Endothelial cell of umbilical vein (primary cell): ENCODE measurements at regions not wholly inside any gene's neighbourhood (a gene's known extent, or its start where the extent isn't known, plus 50 kb on each side); places are given as distances from the start of the nearest gene placed in this dataset.

ENCODE experiments used
- BruUV-seq: library from RNA; stranded (reverse); fragments of 400-500 nt; replicated peaks from 2 replicates; lab custom pipeline; 2021; lab: Mats Ljungman, UMichigan
- CTCF ChIA-PET: fragments of 300-600, 350-600 bp; sonication (Branson Sonifier 250); formaldehyde crosslinking; loops from one replicate; lab custom pipeline; 2021; ENCODE audit warnings: antibody characterized with exemption, inconsistent platforms; lab: Charles Lee
- POLR2A ChIA-PET: fragments of 300-600, 350-600 bp; sonication (Branson Sonifier 250); formaldehyde crosslinking; loops from one replicate; lab custom pipeline; 2021; ENCODE audit warnings: antibody characterized with exemption, inconsistent platforms; lab: Charles Lee
- DNase-seq: peaks from one replicate; pipeline ENCODE4 v3.0.0-alpha.2; 2011; ENCODE audit warnings: low read depth, low spot score
- FAIRE-seq: peaks from 2 replicates; lab custom pipeline; 2011; peaks lifted over from hg19 to GRCh38; lab: Jason Lieb, UNC
- H2AFZ ChIP-seq: 2 replicates; pipeline ENCODE4 v1.6.0; 2012; ENCODE audit warnings: low read depth, low read length, control low read depth, inconsistent platforms
- H3K27ac ChIP-seq: 2 replicates; pipeline ENCODE4 v1.5.1; 2011; ENCODE audit warnings: low read depth, mild to moderate bottlenecking, control low read depth, low read length, moderate library complexity; ENCODE audit not compliant: insufficient read depth
- H3K27me3 ChIP-seq, 2 experiments: 2 replicates each; pipeline versions ENCODE4 v1.6.0 to v1.6.1; 2011; ENCODE audit warnings: low read length in 2 of 2, mixed read lengths in 1 of 2; ENCODE audit not compliant: control insufficient read depth in 2 of 2, insufficient read depth in 2 of 2
- H3K36me3 ChIP-seq, 2 experiments: 2 replicates in 1 of 2; 3 replicates in 1 of 2; pipeline ENCODE4 v1.5.1; 2011; ENCODE audit warnings: low read length in 2 of 2, mild to moderate bottlenecking in 1 of 2, moderate library complexity in 1 of 2; ENCODE audit not compliant: control insufficient read depth in 2 of 2, insufficient read depth in 2 of 2; ENCODE audit errors: extremely low read depth in 1 of 2
- H3K4me1 ChIP-seq: 3 replicates; pipeline ENCODE4 v1.5.1; 2011; ENCODE audit warnings: mild to moderate bottlenecking, low read length; ENCODE audit not compliant: control insufficient read depth, insufficient read depth; ENCODE audit errors: extremely low read depth
- H3K4me2 ChIP-seq: 2 replicates; pipeline ENCODE4 v1.6.1; 2011; ENCODE audit warnings: low read length, control low read depth, mixed read lengths; ENCODE audit not compliant: insufficient read depth
- H3K4me3 ChIP-seq, 3 experiments: fragments of 200-600 bp in 1 of 3; sonication (generic), shearing (Covaris generic) in 1 of 3; replicated peaks in 1 of 3; 2 replicates each; pipeline ENCODE4 v1.5.1; 2011 to 2016; ENCODE audit warnings: control low read depth in 3 of 3, low read length in 3 of 3, mild to moderate bottlenecking in 2 of 3, inconsistent platforms in 1 of 3, low read depth in 1 of 3, moderate library complexity in 1 of 3; ENCODE audit not compliant: insufficient read depth in 1 of 3
- H3K79me2 ChIP-seq: 2 replicates; pipeline ENCODE4 v1.6.0; 2012; ENCODE audit warnings: low read length, inconsistent platforms; ENCODE audit not compliant: control insufficient read depth, insufficient read depth
- H3K9ac ChIP-seq: replicated peaks from 2 replicates; pipeline ENCODE3; 2011; ENCODE audit warnings: low read length, control low read depth; ENCODE audit not compliant: insufficient read depth; ENCODE audit errors: extremely low read depth
- H3K9me1 ChIP-seq: replicated peaks from 3 replicates; pipeline ENCODE4 v1.6.0; 2011; ENCODE audit warnings: mild to moderate bottlenecking, low read length; ENCODE audit not compliant: control insufficient read depth, insufficient read depth; ENCODE audit errors: extremely low read depth
- H3K9me3 ChIP-seq: replicated peaks from 2 replicates; pipeline ENCODE4 v1.5.1; 2012; ENCODE audit warnings: low read length, inconsistent platforms; ENCODE audit not compliant: control insufficient read depth, insufficient read depth
- H4K20me1 ChIP-seq: replicated peaks from 2 replicates; pipeline ENCODE3; 2011; ENCODE audit warnings: mild to moderate bottlenecking, low read length; ENCODE audit not compliant: control insufficient read depth, insufficient read depth; ENCODE audit errors: extremely low read depth
- CTCF ChIP-seq, 2 donors: IDR thresholded peaks; 1 replicate in 1 of 2; 2 replicates in 1 of 2; pipeline ENCODE4 v1.5.1; 2011; ENCODE audit warnings: low read length in 2 of 2, mild to moderate bottlenecking in 2 of 2, moderate library complexity in 2 of 2, control low read depth in 1 of 2, inconsistent platforms in 1 of 2, low read depth in 1 of 2; ENCODE audit not compliant: insufficient read depth in 1 of 2; ENCODE audit errors: extremely low read depth in 1 of 2
- EZH2 ChIP-seq: IDR thresholded peaks from 2 replicates; pipeline ENCODE4 v1.6.1; 2012; ENCODE audit warnings: borderline replicate concordance, low read depth, mild to moderate bottlenecking, moderate library complexity, low read length, inconsistent platforms; ENCODE audit not compliant: severe bottlenecking
- GATA2 ChIP-seq: IDR thresholded peaks from 2 replicates; pipeline ENCODE4 v1.7.0; 2011; ENCODE audit warnings: low read depth, mild to moderate bottlenecking, moderate library complexity, mixed read lengths, low read length; ENCODE audit not compliant: insufficient read length, insufficient read depth
- JUN ChIP-seq: IDR thresholded peaks from 2 replicates; pipeline ENCODE4 v1.6.1; 2011; ENCODE audit warnings: borderline replicate concordance, low read depth; ENCODE audit not compliant: insufficient read length, insufficient read depth
- POLR2A ChIP-seq: IDR thresholded peaks from 2 replicates; pipeline ENCODE4 v1.6.1; 2012; ENCODE audit warnings: low read depth, mild to moderate bottlenecking, control low read depth, low read length
- dilution Hi-C: fragments of 300-500 bp; cut with MboI; formaldehyde crosslinking; loops from one replicate; pipeline ENCODE4 v1.15.0; 2019; ENCODE audit warnings: low sequenced_read_pairs; ENCODE audit not compliant: extremely low pct_ligation_motif_present
- intact Hi-C: fragments of 100-400 bp; cut with micrococcal nuclease; formaldehyde crosslinking; loops from one replicate; pipeline ENCODE4 v1.10.0; 2022
- TF ChIP-seq, protein P1 (sequence below): IDR thresholded peaks from 2 replicates; pipeline ENCODE4 v1.6.1; 2011; ENCODE audit not compliant: insufficient read depth, insufficient read length

GRCh38 chr7:67593794-67594193 lies 597.2 kb downstream of the TYW1 start:
- intact Hi-C loops (no loop called here), dilution Hi-C loops (no loop called here)
- ChIA-PET CTCF (no interaction called here), POLR2A (no interaction called here)
- H3K27ac ChIP-seq, result no peak overlapping the region
- no peak overlapping the region for H3K4me3 ChIP-seq
- H3K4me2 ChIP-seq, result no peak overlapping the region
- no peak overlapping the region for H2AFZ ChIP-seq
- DNase-seq, result no peak
- no peaks in the 10 kb centered on the region for H3K27me3 ChIP-seq
- no peaks in the 10 kb centered on the region for H3K79me2 ChIP-seq
- FAIRE-seq, result no peak
- H4K20me1 ChIP-seq, result no peaks in the 10 kb centered on the region
- H3K36me3 ChIP-seq, result no peaks in the 10 kb centered on the region
- no peak overlapping the region for H3K9ac ChIP-seq
- TF ChIP-seq JUN, result no peak
- no peak for TF ChIP-seq GATA2
- TF ChIP-seq, protein P1, sequence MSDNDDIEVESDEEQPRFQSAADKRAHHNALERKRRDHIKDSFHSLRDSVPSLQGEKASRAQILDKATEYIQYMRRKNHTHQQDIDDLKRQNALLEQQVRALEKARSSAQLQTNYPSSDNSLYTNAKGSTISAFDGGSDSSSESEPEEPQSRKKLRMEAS, result no peak
- no peak for TF ChIP-seq CTCF (IDR thresholded peaks at IDR 0.05; ENCODE audit: extremely low read depth in 1 of 2, insufficient read depth in 1 of 2, low read depth in 1 of 2, low read length in 2 of 2)
- TF ChIP-seq POLR2A, result no peak
- no peak for TF ChIP-seq EZH2
- BruUV-seq, result no TSS peak
- peaks cover 9% of the 10 kb centered on the region for H3K9me3 ChIP-seq
- H3K4me1 ChIP-seq, result no peaks in the 10 kb centered on the region
- H3K9me1 ChIP-seq, result no peaks in the 10 kb centered on the region
